ENCODE measurements at regions not wholly inside any gene's neighbourhood (a gene's known extent, or its start where the extent isn't known, plus 50 kb on each side); places are given as distances from the start of the nearest gene placed in this dataset.

DNA sequence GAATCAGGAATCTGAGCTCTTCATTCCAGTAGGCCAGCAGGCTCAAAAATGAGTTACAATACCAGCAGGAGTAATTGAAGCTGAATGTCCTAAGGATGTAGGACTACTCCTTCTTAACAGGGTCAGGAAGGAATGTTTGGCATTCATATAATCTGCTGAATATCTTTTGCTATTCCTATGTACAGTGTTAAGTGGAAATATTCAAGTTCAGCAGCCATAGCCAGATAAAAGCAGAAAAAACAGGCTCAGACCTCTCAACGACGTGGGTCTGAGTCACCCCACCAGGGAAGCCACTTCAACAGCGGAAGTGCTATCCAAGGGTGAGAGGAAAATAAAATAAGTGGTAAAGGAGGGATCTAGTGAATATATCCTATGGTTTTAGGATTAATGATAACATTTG is 577.0 kb downstream of the SPOCK3 start:
- TF ChIP-seq, protein P1, sequence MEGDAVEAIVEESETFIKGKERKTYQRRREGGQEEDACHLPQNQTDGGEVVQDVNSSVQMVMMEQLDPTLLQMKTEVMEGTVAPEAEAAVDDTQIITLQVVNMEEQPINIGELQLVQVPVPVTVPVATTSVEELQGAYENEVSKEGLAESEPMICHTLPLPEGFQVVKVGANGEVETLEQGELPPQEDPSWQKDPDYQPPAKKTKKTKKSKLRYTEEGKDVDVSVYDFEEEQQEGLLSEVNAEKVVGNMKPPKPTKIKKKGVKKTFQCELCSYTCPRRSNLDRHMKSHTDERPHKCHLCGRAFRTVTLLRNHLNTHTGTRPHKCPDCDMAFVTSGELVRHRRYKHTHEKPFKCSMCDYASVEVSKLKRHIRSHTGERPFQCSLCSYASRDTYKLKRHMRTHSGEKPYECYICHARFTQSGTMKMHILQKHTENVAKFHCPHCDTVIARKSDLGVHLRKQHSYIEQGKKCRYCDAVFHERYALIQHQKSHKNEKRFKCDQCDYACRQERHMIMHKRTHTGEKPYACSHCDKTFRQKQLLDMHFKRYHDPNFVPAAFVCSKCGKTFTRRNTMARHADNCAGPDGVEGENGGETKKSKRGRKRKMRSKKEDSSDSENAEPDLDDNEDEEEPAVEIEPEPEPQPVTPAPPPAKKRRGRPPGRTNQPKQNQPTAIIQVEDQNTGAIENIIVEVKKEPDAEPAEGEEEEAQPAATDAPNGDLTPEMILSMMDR (IDR thresholded peaks at IDR 0.05; ENCODE audit: low read depth, low read length) = no peak
- no peak overlapping the region for H3K4me3 ChIP-seq (ENCODE audit: low read depth, low read length)
- peak; percentile 55 for DNase-seq (ENCODE audit: low read depth, low spot score)
- in situ Hi-C loops (cut with HindIII; ENCODE audit: low sequenced_read_pairs) = no loop called here

DNA sequence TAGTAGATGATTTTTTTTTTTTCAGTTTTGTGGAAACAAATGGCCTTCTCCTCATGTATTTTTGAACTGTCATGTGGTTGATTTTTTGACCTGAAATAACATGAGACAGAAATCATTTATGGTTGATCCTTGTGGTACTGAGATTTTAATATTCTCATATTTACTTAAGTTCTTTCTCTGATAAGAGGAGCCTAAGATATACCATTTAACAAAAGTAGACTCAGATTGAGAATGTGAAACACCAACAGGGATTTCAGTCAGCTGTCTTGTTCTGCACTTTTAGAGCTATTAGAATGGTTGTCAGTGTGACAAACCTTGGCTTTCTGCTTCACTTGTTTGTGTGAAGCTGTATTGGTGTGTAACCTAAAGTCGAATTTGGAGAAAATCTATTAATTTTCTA is 575.7 kb downstream of the SPOCK3 start:
- in situ Hi-C loops (cut with HindIII; ENCODE audit: low sequenced_read_pairs) = no loop called here
- H3K4me3 ChIP-seq (ENCODE audit: low read depth, low read length) = no peak overlapping the region
- DNase-seq (ENCODE audit: low read depth, low spot score) = no peak
- TF ChIP-seq, protein P1 (IDR thresholded peaks at IDR 0.05; ENCODE audit: low read depth, low read length) = no peak

DNA sequence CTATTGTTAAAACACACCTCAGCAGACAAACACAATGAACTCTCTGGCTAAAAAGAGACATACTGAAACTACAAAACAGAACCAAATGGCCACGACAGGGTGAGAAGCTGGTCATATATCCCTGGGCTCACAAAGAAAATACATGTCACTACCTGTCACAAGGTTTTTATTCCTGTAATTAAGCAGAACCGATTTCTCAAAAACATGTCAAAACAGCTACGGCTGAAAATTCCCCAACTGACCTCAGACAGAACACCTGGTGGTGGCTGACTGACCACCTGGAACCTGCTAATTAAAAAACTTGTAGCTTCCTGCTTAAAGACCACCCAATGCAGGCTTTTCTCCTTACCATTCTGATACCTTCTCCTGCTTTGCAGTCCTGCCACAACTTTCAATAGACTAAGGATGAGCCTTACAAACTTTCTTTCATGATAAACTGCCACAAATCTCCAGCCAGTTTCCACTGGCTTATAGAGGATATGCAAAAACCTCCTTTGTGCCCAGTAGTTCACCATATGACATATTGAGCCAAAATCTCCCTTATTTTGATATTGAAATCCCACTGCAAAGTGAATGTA is 571.9 kb downstream of the SPOCK3 start:
- TF ChIP-seq, protein P1 (IDR thresholded peaks at IDR 0.05; ENCODE audit: low read depth, low read length) = no peak
- in situ Hi-C loops (cut with HindIII; ENCODE audit: low sequenced_read_pairs) = no loop called here
- no peak for DNase-seq (ENCODE audit: low read depth, low spot score)
- no peak overlapping the region for H3K4me3 ChIP-seq (ENCODE audit: low read depth, low read length)

DNA sequence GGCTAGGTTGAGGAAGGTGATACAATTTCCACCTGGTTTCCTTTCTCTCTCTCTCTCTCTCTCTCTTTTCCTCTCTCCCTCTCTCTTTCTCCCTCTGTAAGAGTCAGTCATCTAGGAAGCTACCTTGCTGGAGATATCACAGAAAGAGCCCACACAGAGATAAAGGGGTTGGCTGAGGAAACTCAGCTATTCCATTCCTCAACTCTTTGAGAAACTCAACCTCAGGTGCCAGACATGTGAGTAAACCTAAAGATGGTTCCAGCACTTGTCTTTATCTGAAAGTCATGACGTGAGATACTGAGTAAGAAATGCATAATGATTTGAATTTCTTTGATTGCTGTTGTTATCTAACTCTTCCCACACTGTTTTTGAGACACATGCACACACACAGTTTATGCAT is 564.0 kb downstream of the SPOCK3 start:
- in situ Hi-C loops (cut with HindIII; ENCODE audit: low sequenced_read_pairs) = no loop called here
- TF ChIP-seq, protein P1 (IDR thresholded peaks at IDR 0.05; ENCODE audit: low read depth, low read length) = no peak
- no peak for DNase-seq (ENCODE audit: low read depth, low spot score)
- H3K4me3 ChIP-seq (ENCODE audit: low read depth, low read length) = no peak overlapping the region

DNA sequence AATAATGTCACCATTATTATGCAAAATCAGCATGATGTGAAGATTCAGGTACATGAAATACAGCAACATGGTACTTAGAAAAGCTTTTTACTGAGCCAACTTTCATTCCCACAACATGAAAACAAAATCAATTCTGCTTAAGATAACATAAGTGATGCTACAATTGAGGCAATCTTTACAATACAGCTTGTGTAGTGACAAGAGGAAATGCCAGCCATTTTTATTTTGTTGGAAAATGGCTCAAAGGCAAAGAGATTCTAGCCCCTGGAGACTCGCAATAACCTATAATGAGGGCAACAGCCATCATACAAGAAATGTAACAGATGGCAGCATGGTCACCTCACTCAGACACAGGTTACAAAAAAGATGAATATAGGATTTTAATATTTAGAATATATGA is 560.4 kb downstream of the SPOCK3 start:
- TF ChIP-seq, protein P1 (IDR thresholded peaks at IDR 0.05; ENCODE audit: low read depth, low read length) = no peak
- H3K4me3 ChIP-seq (ENCODE audit: low read depth, low read length) = no peak overlapping the region
- in situ Hi-C loops (cut with HindIII; ENCODE audit: low sequenced_read_pairs) = no loop called here
- no peak for DNase-seq (ENCODE audit: low read depth, low spot score)

DNA sequence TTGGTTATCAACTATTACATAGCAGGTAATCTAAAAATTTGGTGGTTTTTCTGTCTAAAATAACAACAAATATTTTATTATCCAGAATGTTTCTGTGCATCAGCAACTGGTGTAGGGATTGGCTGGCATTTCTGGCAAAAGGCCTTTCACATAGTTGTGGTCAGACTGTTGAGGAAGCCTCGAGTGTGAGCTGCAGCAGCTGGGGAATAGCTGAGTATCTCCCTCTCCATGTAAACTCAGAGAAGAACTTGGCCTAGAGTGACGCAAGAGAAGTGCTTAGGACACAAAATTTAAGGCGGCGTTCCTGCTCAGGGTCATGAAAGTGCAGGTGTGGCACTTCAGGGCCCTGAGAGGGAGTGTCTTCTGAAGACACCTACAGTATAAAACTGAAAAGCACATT is 558.9 kb downstream of the SPOCK3 start:
- in situ Hi-C loops (cut with HindIII; ENCODE audit: low sequenced_read_pairs) = no loop called here
- DNase-seq (ENCODE audit: low read depth, low spot score) = peak; percentile 85
- no peak overlapping the region for H3K4me3 ChIP-seq (ENCODE audit: low read depth, low read length)
- TF ChIP-seq, protein P1 (IDR thresholded peaks at IDR 0.05; ENCODE audit: low read depth, low read length) = no peak

DNA sequence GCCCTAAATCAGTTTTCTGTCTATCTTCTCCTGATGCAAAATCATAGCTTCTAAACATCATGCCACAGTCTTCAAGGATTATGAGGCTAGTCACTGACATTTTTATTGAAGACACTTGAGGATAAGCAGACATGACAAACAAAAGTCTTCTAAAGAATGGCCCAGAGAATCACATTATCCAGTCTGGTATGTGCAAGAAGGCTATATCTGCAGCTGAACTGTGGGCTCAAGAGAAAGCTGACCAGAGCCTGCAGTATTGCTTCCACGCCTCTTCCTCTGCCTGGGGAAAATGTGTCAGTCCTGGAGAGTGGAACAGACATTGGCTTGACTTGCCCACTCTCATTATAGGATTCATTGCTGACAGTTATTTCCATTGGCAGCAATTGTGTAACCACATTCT is 553.5 kb downstream of the SPOCK3 start:
- in situ Hi-C loops (cut with HindIII; ENCODE audit: low sequenced_read_pairs) = no loop called here
- TF ChIP-seq, protein P1 (IDR thresholded peaks at IDR 0.05; ENCODE audit: low read depth, low read length) = no peak
- no peak overlapping the region for H3K4me3 ChIP-seq (ENCODE audit: low read depth, low read length)
- DNase-seq (ENCODE audit: low read depth, low spot score) = no peak
